CD14-positive monocyte (primary cell): ENCODE measurements at regions not wholly inside any gene's neighbourhood (a gene's known extent, or its start where the extent isn't known, plus 50 kb on each side); places are given as distances from the start of the nearest gene placed in this dataset.

ENCODE experiments used
- DNase-seq, 3 donors: peaks; one replicate each; pipeline ENCODE4 v3.0.0-alpha.2; 2011 to 2022
- H2AFZ ChIP-seq: 2 replicates; pipeline ENCODE4 v1.6.0; 2012; ENCODE audit warnings: mild to moderate bottlenecking, low read depth, low read length, inconsistent platforms; ENCODE audit not compliant: insufficient read depth, poor library complexity, severe bottlenecking
- H3K27ac ChIP-seq, 2 donors: 1 replicate in 1 of 2; 2 replicates in 1 of 2; pipeline ENCODE4 v1.5.1; 2012 to 2013; ENCODE audit warnings: low read length in 2 of 2, control low read depth in 1 of 2, inconsistent platforms in 1 of 2, low read depth in 1 of 2, mild to moderate bottlenecking in 1 of 2
- H3K27me3 ChIP-seq, 2 donors: one replicate each; pipeline versions ENCODE4 v1.6.0 to v1.6.1; 2011 to 2013; ENCODE audit warnings: low read length in 2 of 2; ENCODE audit not compliant: control insufficient read depth in 2 of 2, insufficient read depth in 2 of 2
- H3K36me3 ChIP-seq, 2 donors: replicated peaks in 1 of 2; 1 replicate in 1 of 2; 2 replicates in 1 of 2; pipeline versions ENCODE4 v1.5.1 to v1.6.1; 2012 to 2013; ENCODE audit warnings: low read length in 2 of 2, control low read depth in 1 of 2, inconsistent platforms in 1 of 2, mild to moderate bottlenecking in 1 of 2; ENCODE audit not compliant: insufficient read depth in 2 of 2, control insufficient read depth in 1 of 2
- H3K4me1 ChIP-seq, 2 donors: 1 replicate in 1 of 2; 2 replicates in 1 of 2; pipeline versions ENCODE4 v1.5.1 to v1.6.1; 2012 to 2013; ENCODE audit warnings: low read length in 2 of 2, control low read depth in 1 of 2, inconsistent platforms in 1 of 2, mild to moderate bottlenecking in 1 of 2, moderate library complexity in 1 of 2; ENCODE audit not compliant: insufficient read depth in 2 of 2, control insufficient read depth in 1 of 2
- H3K4me2 ChIP-seq: replicated peaks from 2 replicates; pipeline ENCODE3; 2012; ENCODE audit warnings: low read length, moderate library complexity, mild to moderate bottlenecking; ENCODE audit not compliant: poor library complexity, severe bottlenecking; ENCODE audit errors: extremely low read depth
- H3K4me3 ChIP-seq, 3 experiments: fragments of 200-600 bp in 1 of 3; sonication (generic) in 1 of 3; replicated peaks in 1 of 3; 1 replicate in 2 of 3; 2 replicates in 1 of 3; pipeline ENCODE4 v1.5.1; 2011 to 2013; ENCODE audit warnings: low read length in 3 of 3, mild to moderate bottlenecking in 3 of 3, control low read depth in 2 of 3, low read depth in 2 of 3, inconsistent platforms in 1 of 3, moderate library complexity in 1 of 3
- H3K79me2 ChIP-seq: 2 replicates; pipeline ENCODE4 v1.6.0; 2012; ENCODE audit warnings: mild to moderate bottlenecking, control low read depth, inconsistent platforms, low read length, moderate library complexity; ENCODE audit not compliant: insufficient read depth
- H3K9ac ChIP-seq: 2 replicates; pipeline ENCODE4 v1.6.0; 2017; ENCODE audit warnings: low read length, mild to moderate bottlenecking; ENCODE audit not compliant: insufficient read depth, poor library complexity, severe bottlenecking
- H3K9me3 ChIP-seq, 2 donors: replicated peaks in 1 of 2; 1 replicate in 1 of 2; 2 replicates in 1 of 2; pipeline versions ENCODE4 v1.5.1 to v1.6.1; 2012 to 2013; ENCODE audit warnings: low read length in 2 of 2, control low read depth in 1 of 2; ENCODE audit not compliant: control insufficient read depth in 1 of 2, insufficient read depth in 1 of 2
- H4K20me1 ChIP-seq: 2 replicates; pipeline ENCODE4 v1.6.0; 2012; ENCODE audit warnings: mild to moderate bottlenecking, low read length, control low read depth, moderate library complexity; ENCODE audit not compliant: insufficient read depth
- H3K27ac Mint-ChIP-seq, 7 donors: one replicate each; pipeline ENCODE4 v1.8.0; 2020; ENCODE audit warnings: mild to moderate bottlenecking in 7 of 7, mixed read lengths in 7 of 7, moderate library complexity in 6 of 7, inconsistent platforms in 2 of 7
- H3K27me3 Mint-ChIP-seq, 3 donors: one replicate each; pipeline ENCODE4 v1.8.0; 2021 to 2022; ENCODE audit warnings: low read depth in 3 of 3, mild to moderate bottlenecking in 3 of 3, mixed read lengths in 3 of 3, moderate library complexity in 3 of 3, inconsistent platforms in 1 of 3
- H3K36me3 Mint-ChIP-seq, 2 donors: one replicate each; pipeline ENCODE4 v1.8.0; 2020; ENCODE audit warnings: mixed read lengths in 2 of 2, inconsistent platforms in 1 of 2, mild to moderate bottlenecking in 1 of 2
- H3K4me1 Mint-ChIP-seq: one replicate; pipeline ENCODE4 v1.8.0; 2020; ENCODE audit warnings: mild to moderate bottlenecking, mixed read lengths
- H3K4me3 Mint-ChIP-seq, 2 donors: one replicate each; pipeline ENCODE4 v1.8.0; 2020; ENCODE audit warnings: mild to moderate bottlenecking in 2 of 2, mixed read lengths in 2 of 2, moderate library complexity in 1 of 2
- H3K9me3 Mint-ChIP-seq, 7 donors: one replicate each; pipeline ENCODE4 v1.8.0; 2020 to 2022; ENCODE audit warnings: mixed read lengths in 7 of 7, mild to moderate bottlenecking in 6 of 7, moderate library complexity in 6 of 7, inconsistent platforms in 2 of 7
- CTCF ChIP-seq: fragments of 200-600 bp; IDR thresholded peaks from one replicate; pipeline ENCODE4 v1.8.0; 2022; ENCODE audit warnings: antibody characterized with exemption, mild to moderate bottlenecking
- WGBS: methylation state at CpG from one replicate; pipeline ENCODE4 v1.1.5; 2013; ENCODE audit warnings: missing lambda C conversion rate; ENCODE audit not compliant: insufficient coverage; 5-methylcytosine and 5-hydroxymethylcytosine counted together
- intact Hi-C, 2 donors: fragments of 100-400 bp; cut with micrococcal nuclease; formaldehyde crosslinking; loops; one replicate each; pipeline versions ENCODE4 v1.15.0 to v1.15.1; 2023

- Histone ChIP-seq H3K79me2 (no peaks in the 10 kb centered on the region), H3K4me3 (no peak overlapping the region), H3K9me3 (no peaks in the 10 kb centered on the region), H3K4me1 (no peaks in the 10 kb centered on the region), H4K20me1 (no peaks in the 10 kb centered on the region), H3K27ac (no peak overlapping the region), H2AFZ (no peak overlapping the region), H3K4me2 (no peak overlapping the region), H3K9ac (no peak overlapping the region), H3K27me3 (no peaks in the 10 kb centered on the region), H3K36me3 (no peaks in the 10 kb centered on the region)
- no peak for TF ChIP-seq CTCF
- intact Hi-C loops = no loop called here
- Mint-ChIP-seq H3K27me3 (peaks cover 1 to 3% (median 1%) of the 10 kb centered on the region in 3 donors), H3K27ac (no peak overlapping the region), H3K9me3 (peaks cover 0 to 5% (median 0%) of the 10 kb centered on the region in 7 donors), H3K36me3 (no peaks in the 10 kb centered on the region), H3K4me3 (no peak overlapping the region), H3K4me1 (no peaks in the 10 kb centered on the region)
- DNase-seq = no peak
- WGBS = no CpG with 5 or more reads among the region's 4 CpGs
Measured at GRCh38 chr5:175281257-175281656, 162.7 kb downstream of the DRD1 start.

- no peak for TF ChIP-seq CTCF
- H3K4me1 ChIP-seq = no peaks in the 10 kb centered on the region
- 100% methylated on average over 1 of the region's 3 CpGs for WGBS
- Mint-ChIP-seq H3K4me1 (no peaks in the 10 kb centered on the region), H3K9me3 (peaks cover 0 to 5% (median 0%) of the 10 kb centered on the region in 7 donors), H3K27ac (no peak overlapping the region), H3K36me3 (no peaks in the 10 kb centered on the region), H3K27me3 (peaks cover 1 to 6% (median 3%) of the 10 kb centered on the region in 3 donors), H3K4me3 (no peak overlapping the region)
- no peak overlapping the region for H3K4me2 ChIP-seq
- no peak overlapping the region for H3K4me3 ChIP-seq
- no peak overlapping the region for H2AFZ ChIP-seq
- intact Hi-C loops = no loop called here
- no peak overlapping the region for H3K9ac ChIP-seq
- H3K27ac ChIP-seq = no peak overlapping the region
- H4K20me1 ChIP-seq = no peaks in the 10 kb centered on the region
- no peaks in the 10 kb centered on the region for H3K36me3 ChIP-seq
- H3K27me3 ChIP-seq = no peaks in the 10 kb centered on the region
- no peak for DNase-seq
- no peaks in the 10 kb centered on the region for H3K9me3 ChIP-seq
- H3K79me2 ChIP-seq = no peaks in the 10 kb centered on the region
Measured at GRCh38 chr5:175279506-175279905, 164.5 kb downstream of the DRD1 start.
